Liver (tissue), 8 donors: ENCODE measurements at regions not wholly inside any gene's neighbourhood (a gene's known extent, or its start where the extent isn't known, plus 50 kb on each side); places are given as distances from the start of the nearest gene placed in this dataset.

Experiments used
- DNase-seq: peaks from one replicate; pipeline ENCODE4 v3.0.0-alpha.2; 2017; ENCODE audit warnings: low spot score
- H3K27ac ChIP-seq, 2 donors: one replicate each; pipeline ENCODE4 v1.7.0; 2013; ENCODE audit warnings: inconsistent platforms in 2 of 2, low read length in 2 of 2, control low read depth in 1 of 2, low read depth in 1 of 2, mild to moderate bottlenecking in 1 of 2
- H3K27me3 ChIP-seq, 4 donors: one replicate each; pipeline versions ENCODE4 v1.6.1 to v1.7.0; 2013; ENCODE audit warnings: low read length in 3 of 4, inconsistent platforms in 1 of 4, mild to moderate bottlenecking in 1 of 4, moderate library complexity in 1 of 4; ENCODE audit not compliant: control insufficient read depth in 4 of 4, insufficient read depth in 4 of 4
- H3K36me3 ChIP-seq, 4 donors: one replicate each; pipeline versions ENCODE4 v1.6.1 to v1.7.0; 2013; ENCODE audit warnings: low read length in 3 of 4, mild to moderate bottlenecking in 3 of 4, low read depth in 1 of 4, moderate library complexity in 1 of 4; ENCODE audit not compliant: control insufficient read depth in 4 of 4, insufficient read depth in 3 of 4
- H3K4me1 ChIP-seq, 4 donors: one replicate each; pipeline versions ENCODE4 v1.6.1 to v1.7.0; 2013; ENCODE audit warnings: low read length in 3 of 4, mild to moderate bottlenecking in 3 of 4, moderate library complexity in 1 of 4; ENCODE audit not compliant: control insufficient read depth in 4 of 4, insufficient read depth in 4 of 4
- H3K4me3 ChIP-seq, 3 donors: one replicate each; pipeline versions ENCODE4 v1.6.1 to v1.7.0; 2013; ENCODE audit warnings: low read length in 3 of 3, control low read depth in 1 of 3, low read depth in 1 of 3, mild to moderate bottlenecking in 1 of 3
- H3K9ac ChIP-seq, 2 donors: one replicate each; pipeline ENCODE4 v1.7.0; 2013; ENCODE audit warnings: low read length in 2 of 2, mild to moderate bottlenecking in 2 of 2, moderate library complexity in 2 of 2, control low read depth in 1 of 2, low read depth in 1 of 2
- H3K9me3 ChIP-seq, 4 donors: one replicate each; pipeline versions ENCODE4 v1.6.1 to v1.7.0; 2013; ENCODE audit warnings: low read length in 3 of 4; ENCODE audit not compliant: control insufficient read depth in 4 of 4
- ATF3 ChIP-seq: IDR thresholded peaks from 2 replicates; pipeline ENCODE4 v1.6.1; 2016; ENCODE audit warnings: antibody characterized with exemption
- EGR1 ChIP-seq, 2 donors: IDR thresholded peaks; 2 replicates each; pipeline ENCODE4 v1.6.1; 2016 to 2018; ENCODE audit warnings: antibody characterized with exemption in 2 of 2, low read depth in 2 of 2
- FOXA1 ChIP-seq: IDR thresholded peaks from 2 replicates; pipeline ENCODE4 v1.6.1; 2016; ENCODE audit warnings: antibody characterized with exemption
- FOXA2 ChIP-seq: IDR thresholded peaks from 2 replicates; pipeline ENCODE4 v1.6.1; 2016; ENCODE audit warnings: antibody characterized with exemption
- GABPA ChIP-seq, 2 donors: IDR thresholded peaks in 1 of 2; conservative IDR thresholded peaks in 1 of 2; 2 replicates each; pipeline ENCODE4 v1.6.1; 2016; ENCODE audit warnings: antibody characterized with exemption in 2 of 2, mild to moderate bottlenecking in 1 of 2, moderate library complexity in 1 of 2
- HNF4G ChIP-seq: IDR thresholded peaks from 2 replicates; pipeline ENCODE4 v1.6.1; 2016; ENCODE audit warnings: antibody characterized with exemption
- JUND ChIP-seq, 2 donors: IDR thresholded peaks; 2 replicates each; pipeline ENCODE4 v1.6.1; 2016; ENCODE audit warnings: antibody characterized with exemption in 2 of 2
- MAX ChIP-seq: IDR thresholded peaks from 2 replicates; pipeline ENCODE4 v1.6.1; 2016; ENCODE audit warnings: antibody characterized with exemption
- NR2F2 ChIP-seq: IDR thresholded peaks from 2 replicates; pipeline ENCODE4 v1.6.1; 2016; ENCODE audit warnings: antibody characterized with exemption
- RAD21 ChIP-seq, 2 donors: IDR thresholded peaks; 2 replicates each; pipeline ENCODE4 v1.6.1; 2016; ENCODE audit warnings: antibody characterized with exemption in 2 of 2, mild to moderate bottlenecking in 2 of 2
- RXRA ChIP-seq, 2 donors: IDR thresholded peaks; 2 replicates each; pipeline ENCODE4 v1.6.1; 2017 to 2018; ENCODE audit warnings: antibody characterized with exemption in 2 of 2, mild to moderate bottlenecking in 1 of 2
- SP1 ChIP-seq: IDR thresholded peaks from 2 replicates; pipeline ENCODE4 v1.6.1; 2018; ENCODE audit warnings: antibody characterized with exemption, mild to moderate bottlenecking
- TAF1 ChIP-seq: conservative IDR thresholded peaks from 2 replicates; pipeline ENCODE4 v1.6.1; 2016; ENCODE audit warnings: antibody characterized with exemption, mild to moderate bottlenecking
- YY1 ChIP-seq: IDR thresholded peaks from 2 replicates; pipeline ENCODE4 v1.6.1; 2016; ENCODE audit warnings: antibody characterized with exemption, mild to moderate bottlenecking
- WGBS: extraction: QIAGEN DNeasy Blood & Tissue Kit; methylation state at CpG from one replicate; pipeline ENCODE4 v1.1.7; 2013; 5-methylcytosine and 5-hydroxymethylcytosine counted together
- TF ChIP-seq, protein P1 (sequence below): IDR thresholded peaks from 2 replicates; pipeline ENCODE4 v1.6.1; 2016; ENCODE audit warnings: antibody characterized with exemption
- TF ChIP-seq, protein P2 (sequence below): fragments of 150-350 bp; IDR thresholded peaks from 2 replicates; pipeline ENCODE4 v1.5.1; 2017; ENCODE audit warnings: improper control_type of control experiment, low read depth, low read length; ENCODE audit not compliant: missing input control
- TF ChIP-seq, protein P3 (sequence below): IDR thresholded peaks from 2 replicates; pipeline ENCODE4 v1.6.1; 2016; ENCODE audit warnings: antibody characterized with exemption, mild to moderate bottlenecking
- donor health status: healthy.
- donor health status: healthy.
- donor health status: healthy.
- donor health status: healthy.
- donor health status: healthy.

DNA sequence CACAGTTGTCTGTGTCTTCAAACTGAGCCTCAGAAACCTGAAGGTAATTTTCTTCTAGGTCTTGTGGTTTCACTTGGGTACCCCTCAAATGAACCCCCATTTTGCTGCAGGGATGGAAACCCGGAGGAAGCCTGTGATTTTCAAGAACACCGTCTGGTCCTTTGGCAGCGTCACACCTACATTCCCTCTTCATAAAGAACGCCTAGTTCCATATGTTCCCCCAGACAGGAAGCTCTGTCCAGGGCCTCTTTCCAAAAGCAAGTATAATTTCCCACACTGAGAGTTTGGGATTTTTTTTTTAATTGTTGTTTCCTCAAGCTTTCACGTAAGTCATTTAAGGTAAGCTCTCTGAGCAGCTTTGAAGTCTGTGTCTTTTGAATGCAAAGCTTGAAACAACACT lies 515.0 kb downstream of the TMEM114 start:
- no peak overlapping the region for H3K4me3 ChIP-seq
- no peak for TF ChIP-seq MAX
- no peak for TF ChIP-seq RXRA (IDR thresholded peaks at IDR 0.05)
- TF ChIP-seq, protein P1, sequence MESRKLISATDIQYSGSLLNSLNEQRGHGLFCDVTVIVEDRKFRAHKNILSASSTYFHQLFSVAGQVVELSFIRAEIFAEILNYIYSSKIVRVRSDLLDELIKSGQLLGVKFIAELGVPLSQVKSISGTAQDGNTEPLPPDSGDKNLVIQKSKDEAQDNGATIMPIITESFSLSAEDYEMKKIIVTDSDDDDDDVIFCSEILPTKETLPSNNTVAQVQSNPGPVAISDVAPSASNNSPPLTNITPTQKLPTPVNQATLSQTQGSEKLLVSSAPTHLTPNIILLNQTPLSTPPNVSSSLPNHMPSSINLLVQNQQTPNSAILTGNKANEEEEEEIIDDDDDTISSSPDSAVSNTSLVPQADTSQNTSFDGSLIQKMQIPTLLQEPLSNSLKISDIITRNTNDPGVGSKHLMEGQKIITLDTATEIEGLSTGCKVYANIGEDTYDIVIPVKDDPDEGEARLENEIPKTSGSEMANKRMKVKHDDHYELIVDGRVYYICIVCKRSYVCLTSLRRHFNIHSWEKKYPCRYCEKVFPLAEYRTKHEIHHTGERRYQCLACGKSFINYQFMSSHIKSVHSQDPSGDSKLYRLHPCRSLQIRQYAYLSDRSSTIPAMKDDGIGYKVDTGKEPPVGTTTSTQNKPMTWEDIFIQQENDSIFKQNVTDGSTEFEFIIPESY, result no peak
- TF ChIP-seq GABPA (IDR thresholded peaks at IDR 0.05 in 1 of 2, conservative IDR thresholded peaks at IDR 0.05 in 1 of 2), result no peak
- TF ChIP-seq NR2F2, result no peak
- no peak for TF ChIP-seq TAF1
- no peak for TF ChIP-seq SP1
- no peak for TF ChIP-seq FOXA1
- TF ChIP-seq, protein P2, sequence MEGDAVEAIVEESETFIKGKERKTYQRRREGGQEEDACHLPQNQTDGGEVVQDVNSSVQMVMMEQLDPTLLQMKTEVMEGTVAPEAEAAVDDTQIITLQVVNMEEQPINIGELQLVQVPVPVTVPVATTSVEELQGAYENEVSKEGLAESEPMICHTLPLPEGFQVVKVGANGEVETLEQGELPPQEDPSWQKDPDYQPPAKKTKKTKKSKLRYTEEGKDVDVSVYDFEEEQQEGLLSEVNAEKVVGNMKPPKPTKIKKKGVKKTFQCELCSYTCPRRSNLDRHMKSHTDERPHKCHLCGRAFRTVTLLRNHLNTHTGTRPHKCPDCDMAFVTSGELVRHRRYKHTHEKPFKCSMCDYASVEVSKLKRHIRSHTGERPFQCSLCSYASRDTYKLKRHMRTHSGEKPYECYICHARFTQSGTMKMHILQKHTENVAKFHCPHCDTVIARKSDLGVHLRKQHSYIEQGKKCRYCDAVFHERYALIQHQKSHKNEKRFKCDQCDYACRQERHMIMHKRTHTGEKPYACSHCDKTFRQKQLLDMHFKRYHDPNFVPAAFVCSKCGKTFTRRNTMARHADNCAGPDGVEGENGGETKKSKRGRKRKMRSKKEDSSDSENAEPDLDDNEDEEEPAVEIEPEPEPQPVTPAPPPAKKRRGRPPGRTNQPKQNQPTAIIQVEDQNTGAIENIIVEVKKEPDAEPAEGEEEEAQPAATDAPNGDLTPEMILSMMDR, result no peak
- no peak for TF ChIP-seq ATF3
- TF ChIP-seq JUND (IDR thresholded peaks at IDR 0.05), result no peak
- no peak for TF ChIP-seq HNF4G
- no peak for TF ChIP-seq YY1
- TF ChIP-seq EGR1 (IDR thresholded peaks at IDR 0.05; ENCODE audit: low read depth in 2 of 2), result no peak
- TF ChIP-seq RAD21 (IDR thresholded peaks at IDR 0.05), result no peak
- TF ChIP-seq, protein P3, sequence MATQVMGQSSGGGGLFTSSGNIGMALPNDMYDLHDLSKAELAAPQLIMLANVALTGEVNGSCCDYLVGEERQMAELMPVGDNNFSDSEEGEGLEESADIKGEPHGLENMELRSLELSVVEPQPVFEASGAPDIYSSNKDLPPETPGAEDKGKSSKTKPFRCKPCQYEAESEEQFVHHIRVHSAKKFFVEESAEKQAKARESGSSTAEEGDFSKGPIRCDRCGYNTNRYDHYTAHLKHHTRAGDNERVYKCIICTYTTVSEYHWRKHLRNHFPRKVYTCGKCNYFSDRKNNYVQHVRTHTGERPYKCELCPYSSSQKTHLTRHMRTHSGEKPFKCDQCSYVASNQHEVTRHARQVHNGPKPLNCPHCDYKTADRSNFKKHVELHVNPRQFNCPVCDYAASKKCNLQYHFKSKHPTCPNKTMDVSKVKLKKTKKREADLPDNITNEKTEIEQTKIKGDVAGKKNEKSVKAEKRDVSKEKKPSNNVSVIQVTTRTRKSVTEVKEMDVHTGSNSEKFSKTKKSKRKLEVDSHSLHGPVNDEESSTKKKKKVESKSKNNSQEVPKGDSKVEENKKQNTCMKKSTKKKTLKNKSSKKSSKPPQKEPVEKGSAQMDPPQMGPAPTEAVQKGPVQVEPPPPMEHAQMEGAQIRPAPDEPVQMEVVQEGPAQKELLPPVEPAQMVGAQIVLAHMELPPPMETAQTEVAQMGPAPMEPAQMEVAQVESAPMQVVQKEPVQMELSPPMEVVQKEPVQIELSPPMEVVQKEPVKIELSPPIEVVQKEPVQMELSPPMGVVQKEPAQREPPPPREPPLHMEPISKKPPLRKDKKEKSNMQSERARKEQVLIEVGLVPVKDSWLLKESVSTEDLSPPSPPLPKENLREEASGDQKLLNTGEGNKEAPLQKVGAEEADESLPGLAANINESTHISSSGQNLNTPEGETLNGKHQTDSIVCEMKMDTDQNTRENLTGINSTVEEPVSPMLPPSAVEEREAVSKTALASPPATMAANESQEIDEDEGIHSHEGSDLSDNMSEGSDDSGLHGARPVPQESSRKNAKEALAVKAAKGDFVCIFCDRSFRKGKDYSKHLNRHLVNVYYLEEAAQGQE, result no peak
- no peak for TF ChIP-seq FOXA2
- peaks cover 0 to 2% (median 0%) of the 10 kb centered on the region in 4 donors for H3K9me3 ChIP-seq
- H3K36me3 ChIP-seq, result no peaks in the 10 kb centered on the region
- H3K9ac ChIP-seq, result no peak overlapping the region
- DNase-seq, result no peak
- no peaks in the 10 kb centered on the region for H3K4me1 ChIP-seq
- H3K27me3 ChIP-seq, result no peaks in the 10 kb centered on the region
- 85% methylated on average over 5 of the region's 5 CpGs for WGBS
- H3K27ac ChIP-seq, result no peak overlapping the region

- Histone ChIP-seq H3K9ac (no peak overlapping the region), H3K9me3 (peaks cover 2 to 14% (median 7%) of the 10 kb centered on the region in 4 donors), H3K27ac (no peak overlapping the region), H3K4me3 (no peak overlapping the region), H3K27me3 (no peaks in the 10 kb centered on the region), H3K4me1 (no peaks in the 10 kb centered on the region), H3K36me3 (no peaks in the 10 kb centered on the region)
- DNase-seq, result no peak
- WGBS, result 59% methylated on average over 2 of the region's 2 CpGs
- TF ChIP-seq, protein P2, result no peak
- TF ChIP-seq, protein P3, result no peak
- TF ChIP-seq, protein P1, result no peak
- TF ChIP-seq YY1 (no peak), HNF4G (no peak), FOXA1 (no peak)
Observed at GRCh38 chr16:8070506-8070905, 519.8 kb downstream of the TMEM114 start.
